GM21786 (cell line): ENCODE measurements at regions not wholly inside any gene's neighbourhood (a gene's known extent, or its start where the extent isn't known, plus 50 kb on each side); places are given as distances from the start of the nearest gene placed in this dataset.
A peak's percentile ranks its signal among the peaks of the same experiment; 100 is the strongest.

Experiments
- ATAC-seq: cut with Tn5 transposase; IDR thresholded peaks from one replicate; pipeline ENCODE4 v1.9.1; 2021; ENCODE audit not compliant: unreplicated experiment

DNA sequence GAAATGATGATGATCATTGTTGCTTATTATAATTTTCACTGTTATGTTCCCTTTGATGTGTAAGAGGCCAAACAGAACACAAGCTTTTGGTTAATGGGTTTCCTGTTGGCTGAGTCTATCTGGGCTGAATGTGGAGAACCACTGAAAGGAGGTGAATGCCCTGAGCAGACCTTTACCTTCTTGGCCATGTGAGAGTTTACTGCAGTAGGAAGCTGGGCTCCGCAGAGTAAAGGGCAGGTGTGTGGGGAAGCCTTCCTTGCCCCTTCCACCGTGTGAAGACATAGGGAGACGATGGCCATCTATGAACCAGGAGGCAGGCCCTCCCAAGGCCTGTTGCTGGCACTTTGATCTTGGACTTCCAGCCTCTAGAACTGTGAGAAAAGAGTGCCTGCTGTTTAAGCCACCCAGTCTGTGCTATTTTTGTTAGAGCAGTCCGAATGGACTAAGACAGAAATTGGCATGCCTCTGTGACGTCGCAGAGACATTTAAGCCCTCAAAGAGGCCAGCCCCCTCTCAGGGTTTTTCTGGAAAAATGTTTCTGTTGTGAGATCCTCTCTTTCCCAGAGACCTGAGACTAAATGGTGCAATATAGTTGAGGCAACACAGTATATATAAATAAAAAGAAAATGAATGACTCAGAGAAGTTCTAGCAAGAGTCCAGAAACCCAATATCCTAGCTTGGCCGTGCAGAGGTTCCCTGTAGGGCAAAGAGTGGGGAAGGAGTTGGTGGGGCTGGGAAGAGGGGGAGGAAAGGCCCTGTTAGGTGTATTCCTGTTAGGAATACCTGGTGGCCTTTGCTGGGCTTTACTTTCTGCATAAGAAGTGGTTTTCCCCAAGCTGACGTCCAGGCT, 121.9 kb upstream of the LGALSL start:
- no peak for ATAC-seq

DNA sequence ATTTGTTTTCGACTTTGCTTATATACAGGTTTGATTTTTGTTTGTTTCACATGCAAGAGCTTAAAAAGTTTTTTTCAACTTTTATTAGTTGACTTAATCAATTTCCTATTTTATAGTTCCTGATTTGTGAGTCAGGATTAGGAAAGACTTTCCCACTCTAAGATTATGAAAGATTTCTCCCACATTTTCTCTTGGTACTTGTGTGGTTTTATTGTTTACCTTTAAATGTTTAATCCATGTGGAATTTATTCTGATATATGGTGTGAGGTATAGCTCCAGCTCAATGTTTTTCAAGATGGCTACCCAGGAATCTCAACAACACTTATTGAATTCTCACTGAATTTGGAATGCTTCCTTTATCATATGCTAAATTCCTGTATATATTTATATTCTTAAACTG, 117.8 kb upstream of the LGALSL start:
- ATAC-seq, result no peak

DNA sequence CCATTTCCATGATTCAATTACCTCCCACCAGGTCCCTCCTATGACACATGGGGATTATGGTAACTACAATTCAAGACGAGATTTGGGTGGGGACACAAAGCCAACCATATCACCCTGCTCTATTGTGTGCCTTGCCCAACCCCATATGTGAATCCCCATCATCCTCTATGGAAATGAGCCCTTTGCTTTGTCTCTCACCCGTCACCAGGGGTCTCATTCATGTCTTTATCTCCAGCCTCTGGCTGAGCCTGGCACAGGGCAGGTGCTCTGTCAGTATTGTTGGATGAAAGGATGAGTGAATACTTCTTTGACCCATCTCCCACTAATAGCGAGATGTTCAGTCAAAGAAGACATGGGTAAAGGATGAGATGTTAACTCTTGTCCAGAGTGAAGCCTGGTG, 116.6 kb upstream of the LGALSL start:
- ATAC-seq, result no peak

DNA sequence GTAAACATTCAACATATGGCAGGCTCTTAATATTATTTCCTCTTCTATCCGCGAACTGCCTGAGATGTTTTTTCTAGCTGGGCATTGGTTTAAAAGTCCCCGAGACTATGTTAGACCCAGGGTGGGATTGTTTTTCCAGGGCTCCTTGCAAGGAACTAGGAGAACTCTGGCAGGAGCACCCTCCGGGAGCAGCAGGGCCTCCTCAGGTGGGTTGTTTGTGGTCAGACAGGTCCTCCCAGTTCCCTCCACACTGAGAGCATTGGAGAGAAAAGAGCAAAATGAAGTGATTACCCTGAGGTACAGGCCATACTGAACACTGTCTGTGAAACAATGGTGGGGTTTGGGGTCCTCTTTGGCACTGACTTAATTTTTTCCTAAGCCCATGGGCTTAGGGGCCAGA, 115.9 kb upstream of the LGALSL start:
- ATAC-seq, result no peak

DNA sequence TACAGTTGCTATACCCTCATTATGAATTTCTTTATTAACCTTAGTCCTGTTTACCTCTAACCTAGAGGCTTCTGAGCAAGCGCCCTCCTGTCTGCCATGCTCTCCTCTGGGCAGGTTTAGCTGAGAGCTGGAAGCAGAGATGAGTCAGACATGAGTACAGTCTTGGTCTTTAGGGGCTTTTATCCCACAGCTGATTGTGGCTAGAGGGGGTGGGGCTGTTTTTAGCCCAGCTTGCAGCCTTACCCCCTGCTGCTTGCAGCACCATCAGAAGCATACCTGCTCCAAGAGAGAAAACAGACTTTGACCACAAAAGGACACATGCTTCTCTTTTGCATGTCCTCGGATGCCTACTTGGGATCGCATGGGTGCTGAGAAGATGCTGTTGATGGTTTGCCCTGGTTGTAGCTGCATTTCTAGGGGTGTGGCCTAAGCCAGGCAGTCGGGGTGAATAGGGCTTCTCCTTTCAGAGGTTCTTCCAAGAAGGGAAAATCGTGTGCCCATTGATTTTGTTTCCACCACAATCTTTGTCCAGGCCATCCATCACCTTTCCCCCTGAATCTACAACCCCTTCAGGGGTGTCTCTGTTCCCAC, 115.0 kb upstream of the LGALSL start:
- no peak for ATAC-seq

DNA sequence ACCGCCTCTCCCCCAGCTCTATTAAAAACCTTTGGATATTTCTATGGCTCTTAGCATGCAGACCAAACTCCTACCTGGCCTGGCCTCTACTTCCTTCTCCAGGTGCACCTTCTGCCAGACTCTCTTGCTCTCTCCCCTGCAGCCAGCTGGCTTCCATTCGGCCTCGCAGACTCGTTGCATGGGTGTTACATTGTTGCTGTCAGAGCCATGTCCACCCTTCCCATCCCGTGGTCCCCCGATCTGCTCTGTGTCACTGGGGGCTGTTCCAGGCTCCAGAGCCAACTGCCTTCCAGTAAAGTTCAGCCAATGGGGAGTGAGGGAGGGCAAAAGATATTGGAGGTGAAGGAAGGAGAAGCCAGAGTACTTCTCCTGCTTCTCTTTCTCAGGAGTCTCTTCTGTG, 112.5 kb upstream of the LGALSL start:
- ATAC-seq, result no peak

DNA sequence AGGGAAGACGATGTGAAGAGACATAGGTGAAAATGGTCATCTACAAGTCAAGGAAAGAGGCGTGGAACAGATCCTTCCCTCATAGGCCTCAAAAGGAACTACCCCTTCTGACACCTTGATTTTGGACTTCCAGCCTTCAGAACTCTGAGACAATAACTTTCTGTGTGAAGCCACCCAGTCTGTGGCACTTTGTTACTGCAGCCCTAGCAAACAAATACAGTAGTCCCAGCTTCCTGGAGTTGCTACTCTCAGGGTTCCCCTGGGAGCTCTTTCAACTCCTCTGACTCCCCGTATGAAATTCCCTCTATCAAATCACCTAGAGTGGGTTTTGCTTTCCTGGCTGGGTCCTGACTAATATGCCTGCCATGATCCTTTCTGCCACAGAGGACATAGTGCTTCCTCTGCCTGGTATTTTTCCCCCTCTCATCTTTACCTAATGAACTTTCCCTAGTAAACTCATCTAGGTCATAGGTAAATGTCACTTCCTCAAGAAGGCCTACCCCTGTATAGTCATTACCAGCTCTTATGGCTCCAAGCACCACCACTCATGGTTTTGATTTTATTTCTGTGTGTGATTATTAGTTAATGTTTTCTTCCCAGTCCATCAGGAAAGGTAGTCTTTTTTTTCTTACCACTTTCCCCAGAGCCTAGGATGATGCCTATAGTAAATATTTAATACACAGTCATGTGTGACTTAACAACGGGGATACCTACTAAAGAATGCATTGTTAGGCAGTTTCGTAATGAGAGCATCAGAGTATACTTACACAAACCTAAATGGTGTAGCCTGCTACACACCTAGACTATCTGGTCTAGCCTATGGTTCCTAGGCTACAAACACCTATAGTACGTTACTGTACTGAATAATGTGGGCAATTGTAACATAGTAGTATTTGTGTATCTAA, 111.5 kb upstream of the LGALSL start:
- no peak for ATAC-seq

DNA sequence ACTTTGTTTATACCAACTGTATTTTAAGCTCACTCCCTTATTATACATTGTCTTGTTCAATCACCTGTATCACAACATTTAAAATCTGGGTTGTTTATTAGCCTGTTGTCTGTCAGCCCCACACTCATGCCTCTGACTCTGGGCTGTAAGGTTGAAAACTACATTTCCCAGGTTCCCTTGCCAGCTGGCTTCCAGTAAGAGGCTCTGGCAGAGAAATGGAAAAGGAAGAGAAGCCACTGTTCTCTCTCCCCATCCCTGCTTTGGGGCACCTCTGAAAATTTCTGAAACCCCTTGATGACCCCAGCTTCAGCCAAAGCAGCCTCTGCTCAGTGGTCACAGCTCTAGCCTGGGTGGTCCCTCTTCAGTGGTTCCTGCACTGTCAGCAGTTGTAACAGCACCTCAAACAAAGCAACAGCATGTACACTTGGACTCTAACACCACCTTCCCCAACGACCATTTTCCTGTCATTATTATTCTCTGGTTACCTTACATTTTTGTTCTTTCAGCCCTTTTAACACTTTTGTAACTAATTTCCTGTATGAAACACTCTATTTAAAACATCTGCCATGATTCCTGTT, 108.9 kb upstream of the LGALSL start:
- no peak for ATAC-seq

DNA sequence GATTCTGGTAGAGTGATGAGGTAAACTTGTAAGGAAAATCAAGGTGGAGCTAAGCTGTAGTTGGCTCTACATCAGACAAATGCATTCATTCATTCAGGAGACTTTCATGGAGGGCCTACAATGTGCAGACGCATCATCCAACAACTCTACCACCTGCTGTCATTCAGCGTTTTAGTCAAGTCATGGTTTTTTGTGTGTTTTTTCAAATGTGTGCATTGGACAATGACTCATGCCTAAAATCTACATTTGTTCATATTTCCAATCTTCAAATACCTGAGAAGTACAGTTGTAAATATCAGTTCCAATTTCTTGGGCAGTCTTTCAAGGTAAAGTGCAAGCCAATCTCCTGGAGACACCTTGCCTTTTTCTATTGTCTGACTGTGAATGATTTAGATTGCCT, 108.0 kb upstream of the LGALSL start:
- no peak for ATAC-seq

DNA sequence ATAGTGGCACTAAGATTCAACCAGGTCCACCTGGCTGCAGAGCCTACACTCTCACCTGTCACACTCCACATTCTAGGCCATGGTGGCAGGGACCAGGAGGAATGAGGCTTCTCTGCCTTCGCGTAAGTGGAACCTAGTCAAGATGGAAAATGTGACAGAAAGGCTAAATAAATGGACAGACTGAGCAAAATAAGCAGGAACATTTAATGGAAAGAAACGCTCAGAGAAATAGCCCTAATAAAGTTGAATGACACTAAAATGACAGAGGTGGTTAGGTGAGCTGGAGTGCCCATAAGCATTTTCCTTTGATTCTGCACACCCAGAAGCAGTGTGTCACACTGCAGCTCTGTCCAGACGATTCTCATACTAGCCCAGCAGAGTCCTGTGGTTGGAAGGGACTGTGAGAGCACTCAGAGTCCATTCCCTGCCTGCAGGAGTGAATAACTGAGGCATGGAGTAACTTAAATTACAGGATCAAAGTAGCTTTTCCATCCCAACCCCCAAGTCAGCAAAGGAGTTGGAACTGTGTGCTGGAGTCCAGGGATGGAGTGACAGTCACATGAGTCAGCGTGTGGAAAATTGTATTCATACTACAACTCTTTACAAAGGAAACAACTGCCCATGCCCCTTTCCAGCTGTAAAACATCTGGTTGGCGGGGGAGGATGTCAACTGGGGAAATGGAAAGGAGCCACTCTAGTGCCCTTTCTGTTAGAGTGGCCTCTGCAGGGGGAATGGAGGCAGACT, 105.4 kb upstream of the LGALSL start:
- no peak for ATAC-seq

DNA sequence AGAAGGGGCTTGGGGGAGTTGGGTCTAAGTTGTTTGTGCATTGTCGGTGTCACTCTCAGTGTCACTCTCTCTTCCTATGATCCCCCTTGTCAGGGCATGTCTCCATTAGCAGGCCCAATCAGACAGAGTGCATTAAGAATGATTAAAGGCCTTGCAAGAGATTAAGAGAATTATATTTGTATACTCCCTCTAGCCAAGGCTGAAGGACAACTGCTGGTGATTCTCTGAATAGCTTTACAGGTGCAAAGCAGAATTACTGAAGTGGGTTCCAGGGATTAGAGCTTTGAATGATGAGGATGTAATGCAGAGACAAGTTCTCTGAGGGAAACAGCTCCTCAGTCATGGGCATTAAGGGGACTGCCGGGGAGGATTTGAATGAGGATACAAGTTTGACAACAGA, 104.8 kb upstream of the LGALSL start:
- ATAC-seq, result no peak

DNA sequence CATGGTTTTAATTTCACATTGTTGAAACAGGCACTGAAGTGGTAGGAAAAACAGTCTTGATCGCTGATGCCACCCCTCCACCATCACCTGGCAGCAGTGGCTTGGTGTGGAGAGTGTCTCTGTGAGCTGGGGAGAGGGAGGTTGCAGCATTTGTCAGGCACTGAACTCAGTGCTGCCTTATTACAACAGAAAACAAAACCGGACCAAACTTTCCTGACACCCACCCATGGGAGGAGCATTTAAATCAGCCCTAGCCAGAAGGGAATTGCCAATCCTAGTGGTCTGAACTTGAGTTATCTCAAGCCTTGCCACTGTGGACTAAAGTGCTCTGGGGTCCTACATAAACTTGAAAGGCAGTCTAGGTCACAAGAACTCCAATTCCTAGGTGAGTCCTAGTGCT, 103.0 kb upstream of the LGALSL start:
- ATAC-seq, result no peak

DNA sequence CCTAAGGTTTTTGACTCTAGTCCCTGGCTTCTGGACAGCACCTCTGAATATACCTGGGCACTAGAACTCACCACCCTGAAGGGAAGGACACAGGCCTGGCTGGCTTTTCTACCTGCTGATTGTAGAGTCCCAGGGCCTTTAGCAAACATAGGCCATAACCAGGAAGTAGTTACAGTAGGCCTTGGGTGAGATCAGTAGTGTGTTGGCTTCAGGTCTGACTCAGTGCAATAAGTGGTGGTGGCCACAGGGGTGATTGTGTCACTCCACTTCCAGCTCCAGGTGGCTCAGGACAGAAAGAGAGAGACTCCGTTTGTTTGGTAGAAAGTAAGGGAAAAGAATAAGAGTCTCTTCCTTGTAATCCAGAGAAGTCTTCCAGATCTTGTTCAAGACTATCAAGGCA, 101.7 kb upstream of the LGALSL start:
- no peak for ATAC-seq

DNA sequence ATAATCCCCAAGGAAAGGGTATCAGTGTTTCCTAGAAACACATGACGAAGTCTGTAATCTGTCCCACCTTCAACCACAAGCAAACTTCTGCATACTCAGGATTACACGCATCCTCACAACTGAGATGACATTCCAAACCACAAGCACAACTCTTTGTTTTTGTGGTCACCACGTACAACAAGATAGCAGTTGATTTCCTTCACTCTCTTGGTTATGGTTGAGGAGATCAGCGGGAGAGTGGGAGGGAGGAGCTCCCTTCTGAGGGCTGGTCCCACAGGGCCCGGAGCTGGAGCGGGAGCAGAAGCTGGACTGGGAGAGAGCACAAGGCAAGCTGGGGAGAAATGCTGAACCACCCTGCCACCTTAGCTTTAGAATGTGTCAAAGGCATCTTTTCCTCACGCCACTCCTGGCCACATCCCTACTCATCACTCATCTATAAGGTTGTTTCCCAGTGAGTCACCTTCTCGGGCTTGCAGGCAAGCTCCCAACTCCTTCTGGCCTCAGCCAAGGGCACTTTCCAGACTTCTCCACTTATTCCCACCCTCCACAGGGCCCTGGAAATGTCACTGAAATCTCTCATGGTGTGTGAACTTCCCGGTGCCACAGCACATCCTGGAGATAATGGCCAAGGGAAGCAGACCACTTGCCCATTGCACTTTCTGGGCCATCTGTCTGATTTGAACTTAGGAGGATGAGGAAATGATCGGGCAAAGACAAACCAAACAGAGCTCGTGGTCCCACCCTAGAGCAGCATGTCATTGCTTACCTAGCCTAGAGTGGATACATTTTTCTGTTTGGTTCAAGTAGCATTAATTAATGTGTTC, 98.9 kb upstream of the LGALSL start:
- ATAC-seq, result no peak

DNA sequence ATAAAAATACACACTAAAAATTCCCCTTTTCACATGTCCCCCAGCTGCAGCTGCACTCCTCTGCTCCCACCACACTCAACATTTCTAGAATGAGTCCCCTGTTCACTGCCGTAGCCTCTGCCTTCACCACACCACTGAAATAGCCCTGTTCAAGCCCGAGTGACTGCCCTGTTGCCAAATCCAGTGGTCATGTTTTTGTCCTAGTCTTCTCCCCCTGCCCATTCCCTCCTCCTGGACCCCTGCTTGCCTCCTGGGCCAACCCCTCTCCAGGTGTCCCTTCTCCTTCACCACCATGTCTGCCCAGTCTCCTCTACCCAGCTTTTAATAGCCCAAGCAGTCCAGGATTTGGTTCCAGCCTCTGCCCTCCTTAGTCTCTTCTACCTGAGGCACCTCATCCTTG, 97.1 kb upstream of the LGALSL start:
- ATAC-seq, result no peak

DNA sequence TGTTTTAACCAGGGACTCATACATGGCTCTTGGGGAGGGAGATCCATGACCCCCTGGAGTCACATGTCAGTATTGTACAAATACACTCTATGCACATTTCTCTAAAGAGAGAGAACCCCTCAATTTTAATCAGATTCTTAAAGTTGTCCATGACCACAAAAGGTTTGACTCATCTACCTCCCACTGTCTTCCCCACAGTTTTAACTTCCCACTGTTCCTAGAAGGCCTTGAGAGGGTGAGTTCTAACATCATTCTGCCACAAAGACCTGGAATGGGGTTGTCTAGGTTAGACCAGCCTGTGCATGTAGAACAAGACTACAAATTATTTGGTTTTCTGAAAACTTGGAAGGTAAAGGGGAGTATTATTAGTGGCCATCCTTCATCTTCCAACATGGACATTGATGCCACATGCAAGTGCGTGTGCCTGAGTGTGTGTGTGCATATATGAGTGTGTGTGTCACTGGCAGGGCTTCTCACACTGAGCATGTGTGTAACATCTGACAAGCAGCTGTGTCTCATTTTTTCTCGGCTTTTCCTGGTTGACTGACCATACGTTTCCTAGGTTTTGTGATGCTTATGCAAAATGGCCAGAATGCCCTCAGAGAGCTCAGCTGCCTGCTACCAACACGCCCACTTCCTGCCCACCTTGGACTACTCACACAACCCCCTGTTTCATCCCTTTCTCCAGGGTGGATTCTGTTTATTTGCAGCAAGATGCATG, 94.6 kb upstream of the LGALSL start:
- ATAC-seq, result peak; percentile 22

DNA sequence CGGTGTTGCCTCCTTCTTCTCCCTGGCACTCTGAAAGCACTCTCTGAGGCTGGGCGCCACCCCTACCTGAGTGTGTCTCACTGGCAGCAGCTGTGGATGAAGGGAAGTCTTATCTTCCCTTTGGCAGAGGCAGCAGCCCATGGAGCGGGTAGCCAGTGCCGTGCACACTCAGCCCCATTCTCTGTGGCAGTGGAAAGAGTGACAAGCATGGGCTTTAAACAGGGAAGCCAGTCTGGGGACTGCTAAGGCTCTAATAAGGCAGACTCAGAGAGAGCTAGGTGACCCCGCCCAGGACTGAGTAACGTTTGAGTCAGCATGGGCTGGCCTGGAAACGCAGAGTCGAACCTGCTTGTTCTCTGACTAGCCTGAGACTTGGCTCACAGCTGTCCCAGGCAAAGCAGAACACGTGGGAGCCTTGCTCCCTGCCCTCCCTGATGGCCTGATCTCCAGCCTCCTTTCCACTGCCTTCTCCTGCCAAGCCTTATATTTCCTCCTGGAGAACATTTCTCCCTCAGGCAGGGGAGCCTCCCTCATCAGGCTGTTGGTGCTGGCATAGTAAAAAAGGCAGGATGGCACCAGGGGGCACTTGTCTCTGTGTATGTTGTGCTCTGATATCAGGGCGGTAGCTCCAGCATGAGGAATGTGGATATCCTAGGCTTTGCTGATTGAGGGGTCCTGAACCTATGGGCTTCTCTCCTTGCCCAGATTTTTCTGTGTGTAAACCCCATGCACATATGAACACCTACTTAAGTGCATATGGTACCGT, 93.9 kb upstream of the LGALSL start:
- ATAC-seq, result peak; percentile 67

DNA sequence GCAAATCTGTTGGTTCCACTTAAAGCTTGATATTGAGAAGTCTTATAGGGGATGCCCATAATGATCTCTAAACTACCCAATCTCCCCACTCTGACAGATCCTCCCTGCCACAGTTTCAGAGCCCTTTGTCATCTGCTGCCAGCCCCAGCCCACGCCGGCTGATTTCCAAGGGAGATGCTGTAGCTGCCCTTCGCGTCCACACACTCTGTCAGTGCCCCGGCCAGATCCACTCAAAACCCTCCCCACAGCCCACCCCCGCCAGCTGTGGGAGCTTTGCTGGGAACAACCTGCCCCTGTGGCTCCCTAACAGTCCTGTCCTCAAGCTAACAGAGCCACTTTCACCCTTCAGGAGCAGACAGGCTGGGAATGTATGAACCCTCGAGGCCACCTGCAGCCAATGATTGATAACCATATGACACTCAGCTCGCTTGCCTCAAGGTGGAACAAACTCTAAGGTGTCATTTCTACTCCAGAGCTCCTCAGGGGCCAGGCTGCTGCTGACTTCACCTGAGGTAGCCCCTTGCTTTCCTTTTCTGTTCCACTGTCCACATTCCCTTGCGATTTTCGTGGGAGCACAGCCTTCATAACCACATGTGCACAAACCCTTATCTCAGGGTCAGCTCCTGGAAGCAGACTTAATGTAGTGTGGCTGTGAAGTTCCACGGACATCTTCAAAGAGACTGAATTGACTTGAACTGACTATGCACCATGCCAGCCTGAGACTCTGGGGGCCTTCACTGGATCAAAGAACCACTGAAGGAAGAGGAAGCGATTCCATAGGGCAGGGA, 92.6 kb upstream of the LGALSL start:
- no peak for ATAC-seq
